Stimulated activated CD4-positive, alpha-beta T cell treated with anti-CD3 and anti-CD28 coated beads, TNF-alpha, amount 100 ng/mL, for 1 hour (primary cell): ENCODE measurements at regions not wholly inside any gene's neighbourhood (a gene's known extent, or its start where the extent isn't known, plus 50 kb on each side); places are given as distances from the start of the nearest gene placed in this dataset.

ENCODE experiments used
- DNase-seq, 3 donors: peaks; one replicate each; pipeline ENCODE4 v3.0.0-alpha.2; 2020; ENCODE audit warnings: low read depth in 3 of 3, low spot score in 1 of 3

DNA sequence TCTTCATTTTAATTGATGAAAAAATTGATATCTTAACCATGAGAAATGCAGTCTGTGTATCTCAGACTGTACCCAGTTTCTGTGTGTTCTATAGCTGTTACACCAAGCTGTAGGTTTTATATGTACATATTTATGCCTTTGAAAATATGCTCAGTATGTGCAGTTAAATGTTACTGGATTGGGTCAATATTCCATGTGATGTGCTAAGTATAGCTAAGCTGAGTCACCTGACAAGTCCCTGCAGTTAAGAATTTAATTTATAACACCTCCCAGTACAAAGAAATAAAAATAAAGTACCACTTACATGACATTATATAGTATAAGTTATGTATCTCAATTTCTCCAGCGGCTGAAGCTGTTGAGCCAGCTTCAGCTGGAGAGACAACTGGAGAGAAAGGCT lies 984.0 kb downstream of the GALC start:
- no peak for DNase-seq

DNA sequence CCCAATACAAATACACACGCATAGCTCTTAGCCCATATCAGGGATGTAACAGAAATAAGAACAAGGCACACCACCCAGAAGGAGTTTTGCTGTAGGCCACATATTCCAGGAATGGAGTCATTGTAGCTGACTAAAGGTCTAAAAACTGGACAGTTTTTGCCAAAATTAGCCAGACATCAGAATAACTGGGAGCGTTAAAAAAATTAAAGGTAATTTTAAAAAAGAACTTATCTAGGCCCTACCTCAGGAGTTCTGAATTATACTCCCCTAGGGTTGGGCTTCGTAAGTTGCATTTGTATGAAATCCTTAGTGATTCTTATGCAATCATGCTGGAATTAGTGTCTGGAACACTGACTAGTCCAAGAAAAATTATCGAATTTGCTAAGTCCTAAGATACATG lies 987.7 kb downstream of the GALC start:
- DNase-seq = no peak

DNA sequence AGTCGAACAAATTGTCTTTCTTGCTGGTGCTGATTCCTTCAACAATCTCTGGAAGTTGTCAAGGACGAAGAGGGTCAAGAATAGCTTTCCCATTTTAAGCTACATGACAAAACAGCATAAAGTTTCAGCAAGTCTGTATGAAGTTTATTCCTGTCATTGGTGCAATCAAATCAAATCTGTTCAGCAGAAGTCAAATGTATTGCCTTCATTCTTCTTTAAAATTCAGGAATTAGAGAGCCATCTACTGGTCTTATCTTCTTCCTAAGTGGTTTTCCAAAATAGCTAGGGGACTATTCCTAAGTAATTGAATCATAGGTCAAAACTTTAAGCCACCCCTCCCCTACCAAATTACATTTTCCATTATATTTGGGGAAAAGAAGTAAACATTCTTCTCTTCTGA lies 990.2 kb downstream of the GALC start:
- no peak for DNase-seq

- DNase-seq = no peak
Measured at GRCh38 chr14:87001333-87001732, 991.6 kb downstream of the GALC start.

GRCh38 chr14:87000081-87000480 lies 992.9 kb downstream of the GALC start:
- DNase-seq = no peak

- no peak for DNase-seq
Measured at GRCh38 chr14:86999036-86999435, 993.9 kb downstream of the GALC start.

GRCh38 chr14:86997271-86997670 lies 995.7 kb downstream of the GALC start:
- DNase-seq = no peak

- DNase-seq = no peak
Measured at GRCh38 chr14:86990396-86990795, 1002.6 kb downstream of the GALC start.

DNA sequence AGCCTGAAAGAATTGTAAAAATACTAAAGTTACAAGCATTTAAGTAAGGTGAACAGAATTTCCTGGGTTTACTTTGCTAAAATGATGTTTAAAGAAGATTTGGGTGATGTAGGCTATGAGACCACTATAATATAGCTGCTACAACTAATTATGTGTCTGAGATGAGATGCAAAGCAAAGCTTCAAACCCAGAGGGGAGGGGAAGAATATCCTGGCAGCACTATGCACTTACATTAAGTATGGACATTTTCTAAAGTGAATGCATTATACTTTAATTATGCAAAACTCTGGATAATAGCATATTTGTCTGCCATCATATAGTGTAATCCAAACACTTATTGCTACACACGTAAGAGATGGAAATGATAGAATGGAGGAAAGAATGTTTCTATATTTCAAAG lies 1003.7 kb downstream of the GALC start:
- DNase-seq = no peak

DNA sequence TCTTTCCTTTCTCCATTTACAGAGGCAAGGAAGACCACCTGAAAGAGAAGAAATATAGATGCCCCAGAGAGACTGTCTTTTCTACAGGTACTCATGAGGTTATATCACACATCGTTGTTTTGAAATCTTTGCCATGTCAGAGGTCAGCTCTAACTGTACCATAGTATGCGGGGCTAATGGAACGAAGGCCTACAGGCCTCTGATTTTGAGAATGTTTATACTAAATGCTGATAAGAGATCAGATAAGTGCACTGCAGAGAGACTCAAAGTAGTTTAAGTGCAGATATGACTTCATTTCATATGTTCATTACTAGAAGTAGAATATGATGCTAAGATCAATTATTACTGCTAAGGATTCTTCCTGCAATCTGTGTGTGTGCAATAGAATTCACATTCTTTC lies 1005.0 kb downstream of the GALC start:
- no peak for DNase-seq

- DNase-seq = no peak
Measured at GRCh38 chr14:86973177-86973576, 1019.8 kb downstream of the GALC start.

DNA sequence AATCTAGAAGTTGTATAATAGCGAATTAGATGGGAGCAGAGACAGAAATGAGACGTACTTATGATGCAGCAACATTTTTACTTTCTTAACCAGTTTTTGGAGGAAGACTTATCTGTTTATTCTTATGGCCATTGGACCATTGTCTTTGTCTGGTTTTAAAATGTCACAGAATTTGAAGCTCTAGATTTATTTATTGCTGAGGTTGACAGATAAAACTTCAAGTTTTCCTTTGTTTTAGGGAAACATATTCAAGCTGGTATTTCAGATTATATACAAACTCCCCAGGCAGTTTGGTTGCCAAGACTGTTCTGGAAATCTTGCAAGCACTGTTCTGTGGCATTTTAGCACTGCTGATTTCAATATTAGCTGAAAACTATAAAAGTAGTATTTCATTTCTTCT lies 1021.7 kb downstream of the GALC start:
- no peak for DNase-seq

DNA sequence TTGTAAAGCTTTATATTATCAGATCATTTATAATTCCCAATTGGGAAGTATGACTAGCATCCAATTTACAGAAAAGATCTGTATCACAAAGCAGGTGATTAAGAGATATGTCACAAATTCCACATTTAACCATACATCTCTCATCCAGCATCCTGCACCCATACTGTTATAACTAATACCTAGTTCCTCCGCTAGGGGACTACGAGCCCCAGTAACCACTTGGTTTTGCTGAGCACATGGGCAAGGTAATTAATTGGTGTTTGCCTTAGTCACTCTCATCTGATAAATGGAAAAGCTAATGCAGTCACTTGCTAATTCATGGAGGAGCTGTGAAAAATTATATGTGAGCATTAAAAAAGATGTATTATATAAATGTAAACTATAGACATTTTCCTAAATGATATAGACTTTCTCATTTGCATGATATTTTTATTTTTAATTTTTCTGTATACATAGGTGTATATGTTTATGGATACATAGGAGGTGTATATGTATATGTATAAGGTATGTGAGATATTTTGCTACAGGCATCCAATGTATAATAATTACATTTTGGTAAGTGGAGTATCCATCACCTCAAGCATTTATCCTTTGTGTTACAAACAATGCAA lies 1031.8 kb downstream of the GALC start:
- no peak for DNase-seq

DNA sequence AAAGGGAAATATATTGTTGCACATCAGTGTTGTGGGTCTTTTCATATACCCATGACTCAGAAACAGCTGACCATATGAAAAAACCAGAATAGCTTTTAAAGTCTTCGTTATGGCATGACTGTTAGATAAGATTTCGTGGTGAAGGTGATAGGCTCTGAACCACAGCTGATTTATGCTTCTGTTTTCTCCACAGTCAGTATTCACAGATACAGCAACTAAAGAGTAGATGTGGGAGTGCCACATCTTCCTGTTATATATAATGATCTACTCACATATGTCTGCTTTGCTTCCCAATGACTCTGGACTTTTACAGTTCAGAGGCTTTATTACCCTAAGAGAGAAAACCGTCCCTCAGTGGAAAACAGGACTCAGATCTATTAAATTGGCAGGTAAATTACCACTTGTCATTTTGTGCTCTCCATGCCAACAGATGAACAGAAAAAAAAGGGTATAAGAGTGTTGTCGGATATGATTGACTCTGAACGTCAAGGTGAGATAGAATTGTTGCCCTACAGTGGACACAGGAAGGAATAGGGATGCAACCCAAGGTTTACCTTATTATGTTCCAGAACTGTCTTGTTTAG lies 1037.1 kb downstream of the GALC start:
- DNase-seq = no peak

GRCh38 chr14:86954623-86955022 lies 1038.4 kb downstream of the GALC start:
- no peak for DNase-seq

- DNase-seq = no peak
Measured at GRCh38 chr14:86946446-86946845, 1046.5 kb downstream of the GALC start.

GRCh38 chr14:86944434-86944833 lies 1048.5 kb downstream of the GALC start:
- DNase-seq = no peak

DNA sequence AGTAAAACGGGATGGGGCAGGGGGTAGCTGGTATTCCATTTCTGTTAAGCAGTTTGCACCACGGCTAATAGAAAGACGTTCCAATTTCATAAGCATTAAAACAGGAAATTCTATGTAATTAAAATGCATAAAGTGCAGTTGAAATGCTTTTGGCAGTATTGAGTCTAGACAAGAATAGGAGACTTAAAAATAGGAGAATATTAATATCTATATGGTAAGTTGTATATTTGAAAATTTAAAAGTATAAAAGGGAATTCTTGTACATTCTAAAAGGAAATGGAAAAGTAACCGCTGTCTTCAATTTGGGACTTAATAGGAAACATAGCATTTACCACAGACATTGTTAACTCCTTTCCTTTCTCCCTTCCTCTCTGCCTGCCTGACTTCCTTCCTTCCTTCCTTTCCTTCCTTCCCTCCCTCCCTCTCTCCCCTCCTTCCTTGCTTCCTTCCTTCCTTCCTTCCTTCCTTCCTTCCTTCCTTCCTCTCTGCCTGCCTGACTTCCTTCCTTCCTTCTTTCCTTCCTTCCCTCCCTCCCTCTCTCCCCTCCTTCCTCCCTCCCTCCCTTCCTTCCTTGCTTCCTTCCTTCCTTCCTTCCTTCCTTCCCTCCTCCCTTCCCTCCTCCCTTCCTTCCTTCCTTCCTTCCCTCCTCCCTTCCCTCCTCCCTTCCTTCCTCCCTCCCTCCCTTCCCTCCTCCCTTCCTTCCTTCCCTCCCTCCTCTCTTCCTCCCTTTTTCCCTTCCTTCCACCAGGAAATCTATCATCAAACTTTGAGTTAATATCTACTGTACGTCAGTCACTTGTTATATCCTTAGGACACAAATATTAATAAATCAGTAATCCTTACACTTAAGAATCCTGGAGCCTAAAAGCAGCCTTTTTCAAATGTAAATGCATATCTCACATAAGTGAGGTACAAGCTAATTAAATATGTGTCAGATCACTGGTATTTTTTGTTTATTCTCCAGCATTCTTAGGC lies 1049.3 kb downstream of the GALC start:
- DNase-seq = no peak

GRCh38 chr14:86942936-86943335 lies 1050.0 kb downstream of the GALC start:
- no peak for DNase-seq

DNA sequence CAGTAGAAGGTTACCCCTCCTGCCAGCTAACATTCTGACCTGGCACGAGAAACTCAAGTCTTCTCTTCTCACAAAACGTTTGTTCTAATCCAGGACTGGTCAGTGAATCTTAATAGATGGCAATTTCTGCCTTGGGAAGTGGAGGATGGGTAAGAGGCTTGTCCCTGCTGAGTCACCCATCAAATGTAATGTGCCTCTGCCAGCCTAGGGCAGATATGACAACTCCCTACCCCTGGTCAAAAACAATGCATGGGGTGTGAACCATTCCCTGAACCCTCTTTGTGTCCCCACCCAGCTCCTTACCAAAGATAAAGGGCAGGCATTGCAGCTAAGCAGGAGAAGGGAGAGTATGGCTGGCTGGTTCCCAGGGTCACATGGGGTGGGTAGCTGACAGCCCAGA lies 1052.9 kb downstream of the GALC start:
- DNase-seq = no peak

DNA sequence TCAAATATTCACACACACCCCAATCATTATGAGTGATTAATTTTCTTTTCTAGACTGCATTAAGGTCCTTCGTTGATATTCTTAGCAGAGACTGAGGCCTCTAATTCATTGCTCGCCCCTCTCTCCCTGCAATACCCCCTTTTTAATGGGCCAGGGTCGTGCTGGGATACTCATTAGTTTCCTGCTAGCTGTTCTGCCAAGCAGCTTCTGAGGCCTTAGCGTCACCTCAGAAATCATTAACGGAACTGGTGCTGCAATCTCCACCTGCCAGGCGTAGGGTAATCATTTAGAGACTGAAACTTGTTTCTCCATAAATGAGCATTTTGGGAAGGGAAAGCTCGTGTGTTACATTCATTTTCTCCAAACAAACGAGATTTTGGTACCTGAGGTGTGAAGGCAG lies 1054.7 kb downstream of the GALC start:
- DNase-seq = no peak

DNA sequence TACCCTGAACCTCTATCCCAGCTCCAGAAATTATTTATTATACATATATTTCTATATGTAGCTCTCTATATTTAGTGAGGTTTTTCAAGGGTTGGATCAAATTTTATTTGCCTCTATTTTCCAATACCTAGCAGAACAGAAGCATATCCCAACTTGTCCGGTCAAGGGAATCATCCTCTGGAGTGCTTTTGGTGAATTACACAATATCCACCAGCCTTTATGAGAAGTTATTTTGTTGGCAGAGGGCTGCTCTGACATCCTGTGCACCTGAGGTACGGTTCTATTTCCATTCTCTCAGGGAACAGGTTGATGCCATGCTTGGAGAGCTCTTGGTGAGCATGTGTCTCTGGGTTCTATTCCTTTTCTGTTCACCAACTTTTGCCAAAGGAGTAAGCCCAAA lies 1056.4 kb downstream of the GALC start:
- no peak for DNase-seq
